HuH-7.5 (cell line): ENCODE measurements at regions not wholly inside any gene's neighbourhood (a gene's known extent, or its start where the extent isn't known, plus 50 kb on each side); places are given as distances from the start of the nearest gene placed in this dataset.

Experiments
- DNase-seq: peaks from one replicate; pipeline ENCODE4 v3.0.0; 2011; ENCODE audit warnings: low spot score

GRCh38 chr17:52384695-52385094, 226.2 kb upstream of the CA10 start:
- no peak for DNase-seq

- peak; percentile 20 for DNase-seq
Measured at GRCh38 chr17:52383493-52384100, 225.1 kb upstream of the CA10 start.

- DNase-seq = no peak
Measured at GRCh38 chr17:52378860-52379259, 220.3 kb upstream of the CA10 start.

- DNase-seq = no peak
Measured at GRCh38 chr17:52376137-52376536, 217.6 kb upstream of the CA10 start.

GRCh38 chr17:52368886-52369285, 210.4 kb upstream of the CA10 start:
- no peak for DNase-seq

- DNase-seq = no peak
Measured at GRCh38 chr17:52357854-52358253, 199.3 kb upstream of the CA10 start.

GRCh38 chr17:52336796-52337195, 178.3 kb upstream of the CA10 start:
- DNase-seq = no peak

- DNase-seq = no peak
Measured at GRCh38 chr17:52306314-52306713, 147.8 kb upstream of the CA10 start.

- DNase-seq = no peak
Measured at GRCh38 chr17:52298881-52299280, 140.4 kb upstream of the CA10 start.

- DNase-seq = no peak
Measured at GRCh38 chr17:52297230-52298010, 138.9 kb upstream of the CA10 start.

GRCh38 chr17:52294301-52294700, 135.8 kb upstream of the CA10 start:
- DNase-seq = no peak

- no peak for DNase-seq
Measured at GRCh38 chr17:52287611-52288010, 129.1 kb upstream of the CA10 start.

GRCh38 chr17:52283872-52284271, 125.4 kb upstream of the CA10 start:
- no peak for DNase-seq

GRCh38 chr17:52276381-52277008, 118.0 kb upstream of the CA10 start:
- no peak for DNase-seq

GRCh38 chr17:52271781-52272180, 113.3 kb upstream of the CA10 start:
- no peak for DNase-seq

GRCh38 chr17:52255347-52255746, 96.8 kb upstream of the CA10 start:
- no peak for DNase-seq

GRCh38 chr17:52244689-52245088, 86.2 kb upstream of the CA10 start:
- no peak for DNase-seq

GRCh38 chr17:52242268-52242667, 83.8 kb upstream of the CA10 start:
- DNase-seq = no peak

GRCh38 chr17:52237151-52237550, 78.6 kb upstream of the CA10 start:
- DNase-seq = no peak

- DNase-seq = no peak
Measured at GRCh38 chr17:52235516-52235915, 77.0 kb upstream of the CA10 start.

GRCh38 chr17:52233632-52234031, 75.1 kb upstream of the CA10 start:
- no peak for DNase-seq

GRCh38 chr17:52233176-52233575, 74.7 kb upstream of the CA10 start:
- DNase-seq = no peak

- no peak for DNase-seq
Measured at GRCh38 chr17:52228823-52229222, 70.3 kb upstream of the CA10 start.
